H1 (cell line): ENCODE measurements at regions not wholly inside any gene's neighbourhood (a gene's known extent, or its start where the extent isn't known, plus 50 kb on each side); places are given as distances from the start of the nearest gene placed in this dataset.

Experiments used
- CTCF ChIA-PET: fragments of 300-600 bp; sonication (Branson Sonifier 250); formaldehyde crosslinking; loops from one replicate; lab custom pipeline; 2021; ENCODE audit not compliant: partially characterized antibody; lab: Charles Lee
- POLR2A ChIA-PET: fragments of 300-600 bp; sonication (Branson Sonifier 250); formaldehyde crosslinking; loops from one replicate; lab custom pipeline; 2021; ENCODE audit warnings: inconsistent platforms; ENCODE audit not compliant: partially characterized antibody; lab: Charles Lee
- DNase-seq, 2 experiments: peaks; one replicate each; pipeline versions ENCODE4 v3.0.0 to v3.0.0-alpha.2; 2010 to 2022; ENCODE audit warnings: low spot score in 2 of 2, low read depth in 1 of 2, mixed read lengths in 1 of 2
- FAIRE-seq: peaks from 2 replicates; lab custom pipeline; 2011; peaks lifted over from hg19 to GRCh38; lab: Jason Lieb, UNC
- H2AFZ ChIP-seq: 2 replicates; pipeline ENCODE4 v1.8.1; 2012; ENCODE audit warnings: low read length, inconsistent platforms
- H2AK5ac ChIP-seq: 2 replicates; pipeline ENCODE4 v1.6.1; 2013; ENCODE audit warnings: low read depth, low read length
- H2BK120ac ChIP-seq: replicated peaks from 2 replicates; pipeline ENCODE3; 2013; ENCODE audit warnings: low read depth, low read length, inconsistent platforms
- H2BK12ac ChIP-seq: 2 replicates; pipeline ENCODE4 v1.6.1; 2013; ENCODE audit warnings: low read depth, low read length
- H2BK15ac ChIP-seq: 2 replicates; pipeline ENCODE4 v1.6.1; 2013; ENCODE audit warnings: low read length
- H2BK20ac ChIP-seq: 2 replicates; pipeline ENCODE4 v1.6.1; 2013; ENCODE audit warnings: low read length
- H2BK5ac ChIP-seq: 2 replicates; pipeline ENCODE4 v1.6.1; 2013; ENCODE audit warnings: low read depth, low read length
- H3K14ac ChIP-seq: 2 replicates; pipeline ENCODE4 v1.6.1; 2013; ENCODE audit warnings: inconsistent platforms; ENCODE audit not compliant: insufficient read length
- H3K18ac ChIP-seq: 2 replicates; pipeline ENCODE4 v1.6.1; 2013; ENCODE audit warnings: low read length; ENCODE audit errors: extremely low read depth
- H3K23ac ChIP-seq: 2 replicates; pipeline ENCODE4 v1.6.1; 2013; ENCODE audit warnings: inconsistent platforms; ENCODE audit not compliant: insufficient read length
- H3K23me2 ChIP-seq: 2 replicates; pipeline ENCODE4 v1.6.1; 2013; ENCODE audit warnings: low read depth, low read length
- H3K27ac ChIP-seq: 2 replicates; pipeline ENCODE4 v1.6.1; 2011; ENCODE audit warnings: low read depth, low read length, inconsistent platforms
- H3K27me3 ChIP-seq, 4 experiments: replicated peaks in 1 of 4; 1 replicate in 1 of 4; 2 replicates in 3 of 4; pipeline versions ENCODE4 v1.6.1 to v1.8.1; 2011 to 2013; ENCODE audit warnings: low read length in 3 of 4, mild to moderate bottlenecking in 3 of 4, inconsistent platforms in 2 of 4, mixed read lengths in 2 of 4, moderate library complexity in 1 of 4; ENCODE audit not compliant: control insufficient read depth in 3 of 4, insufficient read depth in 3 of 4; ENCODE audit errors: extremely low read depth in 1 of 4
- H3K36me3 ChIP-seq, 4 experiments: 2 replicates each; pipeline versions ENCODE4 v1.6.1 to v1.8.1; 2011 to 2013; ENCODE audit warnings: mild to moderate bottlenecking in 4 of 4, low read length in 3 of 4, moderate library complexity in 2 of 4, control low read depth in 1 of 4, inconsistent platforms in 1 of 4; ENCODE audit not compliant: insufficient read depth in 4 of 4, control insufficient read depth in 2 of 4
- H3K4ac ChIP-seq: replicated peaks from 2 replicates; pipeline ENCODE3; 2013; ENCODE audit warnings: low read length, low read depth, mixed read lengths, inconsistent platforms; ENCODE audit not compliant: insufficient read length
- H3K4me1 ChIP-seq, 4 experiments: replicated peaks in 1 of 4; 1 replicate in 1 of 4; 2 replicates in 3 of 4; pipeline versions ENCODE4 v1.6.1 to v1.8.1; 2011 to 2013; ENCODE audit warnings: low read length in 3 of 4, inconsistent platforms in 2 of 4, mixed read lengths in 1 of 4; ENCODE audit not compliant: insufficient read depth in 4 of 4, control insufficient read depth in 3 of 4
- H3K4me2 ChIP-seq, 2 experiments: 2 replicates each; pipeline versions ENCODE4 v1.6.1 to v1.8.1; 2011 to 2013; ENCODE audit warnings: low read depth in 2 of 2, low read length in 2 of 2, control low read depth in 1 of 2, inconsistent platforms in 1 of 2, mild to moderate bottlenecking in 1 of 2; ENCODE audit not compliant: insufficient read depth in 1 of 2
- H3K4me3 ChIP-seq, 4 experiments: fragments of 200-600, 300-600 bp in 1 of 4; sonication (generic), shearing (Covaris generic), sonication (Bioruptor Twin) in 1 of 4; 2 replicates each; pipeline versions ENCODE4 v1.5.1 to v1.8.1; 2011 to 2016; ENCODE audit warnings: low read length in 4 of 4, low read depth in 3 of 4, control low read depth in 2 of 4, inconsistent platforms in 2 of 4, mild to moderate bottlenecking in 2 of 4, mixed read lengths in 1 of 4, moderate library complexity in 1 of 4; ENCODE audit not compliant: insufficient read depth in 2 of 4; ENCODE audit errors: extremely low read depth in 1 of 4
- H3K56ac ChIP-seq: replicated peaks from 2 replicates; pipeline ENCODE3; 2013; ENCODE audit warnings: low read depth, mild to moderate bottlenecking, mixed read lengths, low read length, inconsistent platforms; ENCODE audit not compliant: insufficient read length
- H3K79me1 ChIP-seq: 2 replicates; pipeline ENCODE4 v1.6.1; 2013; ENCODE audit warnings: low read depth, low read length, control low read depth
- H3K79me2 ChIP-seq, 2 experiments: 2 replicates each; pipeline versions ENCODE4 v1.6.1 to v1.8.1; 2012 to 2013; ENCODE audit warnings: low read length in 2 of 2, mild to moderate bottlenecking in 2 of 2, inconsistent platforms in 1 of 2; ENCODE audit not compliant: insufficient read depth in 2 of 2, control insufficient read depth in 1 of 2
- H3K9ac ChIP-seq, 4 experiments: replicated peaks in 1 of 4; 1 replicate in 1 of 4; 2 replicates in 3 of 4; pipeline versions ENCODE4 v1.6.1 to v1.8.1; 2011 to 2013; ENCODE audit warnings: low read depth in 3 of 4, low read length in 3 of 4, control low read depth in 2 of 4, mild to moderate bottlenecking in 2 of 4, moderate library complexity in 2 of 4, inconsistent platforms in 1 of 4; ENCODE audit errors: extremely low read depth in 1 of 4
- H3K9me3 ChIP-seq, 2 experiments: 2 replicates each; pipeline versions ENCODE4 v1.6.1 to v1.8.1; 2012 to 2013; ENCODE audit warnings: mild to moderate bottlenecking in 2 of 2, moderate library complexity in 2 of 2, control low read depth in 1 of 2, inconsistent platforms in 1 of 2, low read depth in 1 of 2, low read length in 1 of 2, mixed read lengths in 1 of 2; ENCODE audit not compliant: insufficient read depth in 2 of 2
- H4K20me1 ChIP-seq, 2 experiments: replicated peaks in 1 of 2; 2 replicates each; pipeline versions ENCODE3 to v1.8.1; 2011 to 2013; ENCODE audit warnings: inconsistent platforms in 2 of 2, low read length in 2 of 2, mild to moderate bottlenecking in 1 of 2; ENCODE audit not compliant: insufficient read depth in 2 of 2, control insufficient read depth in 1 of 2
- H4K5ac ChIP-seq: 2 replicates; pipeline ENCODE4 v1.6.1; 2013; ENCODE audit warnings: low read length, low read depth, mixed read lengths, inconsistent platforms; ENCODE audit not compliant: insufficient read length
- H4K8ac ChIP-seq: 2 replicates; pipeline ENCODE4 v1.8.0; 2013; ENCODE audit warnings: mild to moderate bottlenecking, moderate library complexity, low read length, inconsistent platforms; ENCODE audit not compliant: insufficient read depth; ENCODE audit errors: extremely low read depth
- H4K91ac ChIP-seq: replicated peaks from 2 replicates; pipeline ENCODE3; 2013; ENCODE audit warnings: low read length, mixed read lengths, inconsistent platforms; ENCODE audit not compliant: insufficient read length
- JUND ChIP-seq: IDR thresholded peaks from 2 replicates; pipeline ENCODE4 v1.6.1; 2011; ENCODE audit warnings: mild to moderate bottlenecking, improper control_type of control experiment, low read length
- SP2 ChIP-seq: IDR thresholded peaks from 2 replicates; pipeline ENCODE4 v1.6.1; 2012; ENCODE audit warnings: mild to moderate bottlenecking, low read length, inconsistent platforms
- TBP ChIP-seq: IDR thresholded peaks from 2 replicates; pipeline ENCODE4 v1.6.1; 2011; ENCODE audit warnings: low read depth, low read length, improper control_type of control experiment
- WGBS, 2 experiments: shearing (Covaris generic) in 1 of 2; methylation state at CpG; one replicate each; pipeline versions ENCODE4 v1.1.6 to v1.1.7; 2013 to 2015; ENCODE audit warnings: low lambda C conversion rate in 2 of 2, mixed read lengths in 2 of 2, inconsistent platforms in 1 of 2, low coverage in 1 of 2, missing lambda C conversion rate in 1 of 2; ENCODE audit not compliant: insufficient replicate concordance in 2 of 2, insufficient coverage in 1 of 2, insufficient read length in 1 of 2; ENCODE audit errors: extremely low coverage in 1 of 2, missing lambda C conversion rate in 1 of 2; 5-methylcytosine and 5-hydroxymethylcytosine counted together
- TF ChIP-seq, protein P1 (sequence below): IDR thresholded peaks from 2 replicates; pipeline ENCODE4 v1.6.1; 2012; ENCODE audit warnings: low read length, inconsistent platforms
- TF ChIP-seq, protein P2 (sequence below): IDR thresholded peaks from 2 replicates; pipeline ENCODE4 v1.6.1; 2012; ENCODE audit warnings: inconsistent platforms

DNA sequence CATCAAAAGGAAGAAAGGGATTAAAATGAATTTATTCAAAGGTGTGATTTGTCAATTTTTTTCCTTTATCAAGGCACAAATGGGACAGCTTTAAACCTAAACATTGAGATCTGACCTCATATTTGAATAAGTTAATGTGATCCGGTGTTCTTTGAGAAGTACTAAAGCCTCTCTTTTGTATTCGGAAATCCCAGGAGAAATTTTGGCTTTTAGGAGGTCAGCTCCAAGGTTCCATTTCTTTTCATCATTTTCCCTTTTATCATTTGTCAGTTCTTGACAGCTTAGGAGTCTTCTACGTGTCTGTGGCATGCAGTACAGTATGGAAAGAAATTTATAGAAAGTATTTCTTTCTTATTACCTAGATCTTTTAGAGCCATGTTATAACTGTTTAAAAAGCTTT lies 873.4 kb upstream of the CDH8 start:
- Histone ChIP-seq H3K23me2 (no peaks in the 10 kb centered on the region), H3K4ac (no peak overlapping the region), H4K8ac (no peak overlapping the region), H2BK15ac (no peak overlapping the region), H3K56ac (no peak overlapping the region), H3K79me1 (no peaks in the 10 kb centered on the region), H4K20me1 (no peaks in the 10 kb centered on the region), H2BK5ac (no peak overlapping the region), H2BK20ac (no peak overlapping the region), H2BK12ac (no peak overlapping the region), H3K23ac (no peak overlapping the region), H3K14ac (no peak overlapping the region), H2AK5ac (no peak overlapping the region), H3K4me1 (no peaks in the 10 kb centered on the region), H4K5ac (no peak overlapping the region), H2BK120ac (no peak overlapping the region), H3K79me2 (no peaks in the 10 kb centered on the region), H3K36me3 (no peaks in the 10 kb centered on the region), H3K9me3 (no peaks in the 10 kb centered on the region), H3K27me3 (no peaks in the 10 kb centered on the region), H3K9ac (no peak overlapping the region), H3K27ac (no peak overlapping the region), H3K18ac (no peak overlapping the region), H2AFZ (no peak overlapping the region), H3K4me3 (no peak overlapping the region), H3K4me2 (no peak overlapping the region), H4K91ac (no peak overlapping the region)
- no peak for FAIRE-seq
- ChIA-PET POLR2A (no interaction called here), CTCF (interaction anchor here (0.7 kb wide), 1 partner anchor 1350 kb away, joined by 3 read pairs; no protein-coding TSS in a partner anchor)
- 97% methylated on average over 3 of the region's 3 CpGs; no CpG with 5 or more reads in 1 of the 2 experiments for WGBS, 2 experiments
- no peak for DNase-seq
- TF ChIP-seq, protein P1, sequence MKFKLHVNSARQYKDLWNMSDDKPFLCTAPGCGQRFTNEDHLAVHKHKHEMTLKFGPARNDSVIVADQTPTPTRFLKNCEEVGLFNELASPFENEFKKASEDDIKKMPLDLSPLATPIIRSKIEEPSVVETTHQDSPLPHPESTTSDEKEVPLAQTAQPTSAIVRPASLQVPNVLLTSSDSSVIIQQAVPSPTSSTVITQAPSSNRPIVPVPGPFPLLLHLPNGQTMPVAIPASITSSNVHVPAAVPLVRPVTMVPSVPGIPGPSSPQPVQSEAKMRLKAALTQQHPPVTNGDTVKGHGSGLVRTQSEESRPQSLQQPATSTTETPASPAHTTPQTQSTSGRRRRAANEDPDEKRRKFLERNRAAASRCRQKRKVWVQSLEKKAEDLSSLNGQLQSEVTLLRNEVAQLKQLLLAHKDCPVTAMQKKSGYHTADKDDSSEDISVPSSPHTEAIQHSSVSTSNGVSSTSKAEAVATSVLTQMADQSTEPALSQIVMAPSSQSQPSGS: no peak
- no peak for TF ChIP-seq JUND
- TF ChIP-seq, protein P2, sequence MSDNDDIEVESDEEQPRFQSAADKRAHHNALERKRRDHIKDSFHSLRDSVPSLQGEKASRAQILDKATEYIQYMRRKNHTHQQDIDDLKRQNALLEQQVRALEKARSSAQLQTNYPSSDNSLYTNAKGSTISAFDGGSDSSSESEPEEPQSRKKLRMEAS: no peak
- no peak for TF ChIP-seq SP2
- TF ChIP-seq TBP: no peak
